Ishikawa (cell line): ENCODE measurements at regions not wholly inside any gene's neighbourhood (a gene's known extent, or its start where the extent isn't known, plus 50 kb on each side); places are given as distances from the start of the nearest gene placed in this dataset.

Source experiments
- CEBPB ChIP-seq: IDR thresholded peaks from 2 replicates; pipeline ENCODE4 v1.6.1; 2012
- CREB1 ChIP-seq: IDR thresholded peaks from 2 replicates; pipeline ENCODE4 v1.6.1; 2012; ENCODE audit warnings: low read depth
- EGR1 ChIP-seq: IDR thresholded peaks from 2 replicates; pipeline ENCODE4 v1.6.1; 2012
- EP300 ChIP-seq: IDR thresholded peaks from 2 replicates; pipeline ENCODE4 v1.6.1; 2012; ENCODE audit warnings: borderline replicate concordance
- FOXM1 ChIP-seq: IDR thresholded peaks from 2 replicates; pipeline ENCODE4 v1.6.1; 2012; ENCODE audit warnings: low read depth, borderline replicate concordance
- NFIC ChIP-seq: IDR thresholded peaks from 2 replicates; pipeline ENCODE4 v1.6.1; 2012
- RAD21 ChIP-seq: IDR thresholded peaks from 2 replicates; pipeline ENCODE4 v1.6.1; 2012; ENCODE audit warnings: low read depth
- TAF1 ChIP-seq: IDR thresholded peaks from 2 replicates; pipeline ENCODE4 v1.6.1; 2012; ENCODE audit warnings: low read depth, mild to moderate bottlenecking
- TCF12 ChIP-seq: IDR thresholded peaks from 2 replicates; pipeline ENCODE4 v1.6.1; 2012; ENCODE audit warnings: low read depth
- YY1 ChIP-seq: IDR thresholded peaks from 2 replicates; pipeline ENCODE4 v1.6.1; 2012; ENCODE audit warnings: low read depth
- ZBTB7A ChIP-seq: IDR thresholded peaks from 2 replicates; pipeline ENCODE4 v1.6.1; 2012; ENCODE audit warnings: low read depth
- TF ChIP-seq, protein P1 (sequence below): IDR thresholded peaks from 2 replicates; pipeline ENCODE4 v1.6.1; 2012; ENCODE audit warnings: low read depth, mild to moderate bottlenecking
- TF ChIP-seq, protein P2 (sequence below): IDR thresholded peaks from 2 replicates; pipeline ENCODE4 v1.6.1; 2012
- TF ChIP-seq, protein P3 (sequence below): IDR thresholded peaks from 2 replicates; pipeline ENCODE4 v1.6.1; 2012

DNA sequence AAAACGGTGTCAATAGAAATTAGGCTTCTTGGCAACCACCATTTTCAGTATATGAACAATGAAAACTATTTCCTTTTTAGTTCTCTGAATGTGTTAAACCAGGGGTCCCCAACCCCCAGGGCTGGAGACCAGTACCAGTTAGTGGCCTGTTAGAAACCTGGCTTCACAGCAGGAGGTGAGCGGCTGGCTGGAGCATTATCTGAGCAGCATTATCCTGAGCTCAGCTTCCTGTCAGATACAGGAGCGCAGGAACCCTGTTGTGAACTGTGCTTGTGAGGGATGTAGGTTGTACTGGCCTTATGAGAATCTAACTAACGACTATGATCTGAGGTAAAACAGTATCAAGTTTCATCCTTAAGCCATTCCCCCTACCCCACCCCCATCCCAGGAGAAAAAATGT lies 328.7 kb downstream of the ZBBX start:
- TF ChIP-seq EP300 (no peak), YY1 (no peak), CEBPB (no peak), ZBTB7A (no peak), EGR1 (no peak), NFIC (no peak), TCF12 (no peak), TAF1 (no peak), CREB1 (no peak), FOXM1 (no peak), RAD21 (no peak)
- TF ChIP-seq, protein P1, sequence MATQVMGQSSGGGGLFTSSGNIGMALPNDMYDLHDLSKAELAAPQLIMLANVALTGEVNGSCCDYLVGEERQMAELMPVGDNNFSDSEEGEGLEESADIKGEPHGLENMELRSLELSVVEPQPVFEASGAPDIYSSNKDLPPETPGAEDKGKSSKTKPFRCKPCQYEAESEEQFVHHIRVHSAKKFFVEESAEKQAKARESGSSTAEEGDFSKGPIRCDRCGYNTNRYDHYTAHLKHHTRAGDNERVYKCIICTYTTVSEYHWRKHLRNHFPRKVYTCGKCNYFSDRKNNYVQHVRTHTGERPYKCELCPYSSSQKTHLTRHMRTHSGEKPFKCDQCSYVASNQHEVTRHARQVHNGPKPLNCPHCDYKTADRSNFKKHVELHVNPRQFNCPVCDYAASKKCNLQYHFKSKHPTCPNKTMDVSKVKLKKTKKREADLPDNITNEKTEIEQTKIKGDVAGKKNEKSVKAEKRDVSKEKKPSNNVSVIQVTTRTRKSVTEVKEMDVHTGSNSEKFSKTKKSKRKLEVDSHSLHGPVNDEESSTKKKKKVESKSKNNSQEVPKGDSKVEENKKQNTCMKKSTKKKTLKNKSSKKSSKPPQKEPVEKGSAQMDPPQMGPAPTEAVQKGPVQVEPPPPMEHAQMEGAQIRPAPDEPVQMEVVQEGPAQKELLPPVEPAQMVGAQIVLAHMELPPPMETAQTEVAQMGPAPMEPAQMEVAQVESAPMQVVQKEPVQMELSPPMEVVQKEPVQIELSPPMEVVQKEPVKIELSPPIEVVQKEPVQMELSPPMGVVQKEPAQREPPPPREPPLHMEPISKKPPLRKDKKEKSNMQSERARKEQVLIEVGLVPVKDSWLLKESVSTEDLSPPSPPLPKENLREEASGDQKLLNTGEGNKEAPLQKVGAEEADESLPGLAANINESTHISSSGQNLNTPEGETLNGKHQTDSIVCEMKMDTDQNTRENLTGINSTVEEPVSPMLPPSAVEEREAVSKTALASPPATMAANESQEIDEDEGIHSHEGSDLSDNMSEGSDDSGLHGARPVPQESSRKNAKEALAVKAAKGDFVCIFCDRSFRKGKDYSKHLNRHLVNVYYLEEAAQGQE, result no peak
- TF ChIP-seq, protein P2, sequence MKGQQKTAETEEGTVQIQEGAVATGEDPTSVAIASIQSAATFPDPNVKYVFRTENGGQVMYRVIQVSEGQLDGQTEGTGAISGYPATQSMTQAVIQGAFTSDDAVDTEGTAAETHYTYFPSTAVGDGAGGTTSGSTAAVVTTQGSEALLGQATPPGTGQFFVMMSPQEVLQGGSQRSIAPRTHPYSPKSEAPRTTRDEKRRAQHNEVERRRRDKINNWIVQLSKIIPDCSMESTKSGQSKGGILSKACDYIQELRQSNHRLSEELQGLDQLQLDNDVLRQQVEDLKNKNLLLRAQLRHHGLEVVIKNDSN, result no peak
- TF ChIP-seq, protein P3, sequence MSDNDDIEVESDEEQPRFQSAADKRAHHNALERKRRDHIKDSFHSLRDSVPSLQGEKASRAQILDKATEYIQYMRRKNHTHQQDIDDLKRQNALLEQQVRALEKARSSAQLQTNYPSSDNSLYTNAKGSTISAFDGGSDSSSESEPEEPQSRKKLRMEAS, result no peak
